GM18517 (cell line): ENCODE measurements at regions not wholly inside any gene's neighbourhood (a gene's known extent, or its start where the extent isn't known, plus 50 kb on each side); places are given as distances from the start of the nearest gene placed in this dataset.

ENCODE experiments used
- ATAC-seq: cut with Tn5 transposase; IDR thresholded peaks from one replicate; pipeline ENCODE4 v1.9.1; 2021; ENCODE audit warnings: mild to moderate bottlenecking, moderate library complexity; ENCODE audit not compliant: unreplicated experiment

GRCh38 chr10:128418819-128419218, 292.6 kb upstream of the MKI67 start:
- ATAC-seq = no peak

- ATAC-seq = no peak
Observed at GRCh38 chr10:128419466-128420019, 293.3 kb upstream of the MKI67 start.

GRCh38 chr10:128420623-128421022, 294.4 kb upstream of the MKI67 start:
- ATAC-seq = no peak

- ATAC-seq = no peak
Observed at GRCh38 chr10:128421371-128422160, 295.3 kb upstream of the MKI67 start.

- ATAC-seq = no peak
Observed at GRCh38 chr10:128422190-128422589, 296.0 kb upstream of the MKI67 start.

- no peak for ATAC-seq
Observed at GRCh38 chr10:128422999-128423398, 296.8 kb upstream of the MKI67 start.

- no peak for ATAC-seq
Observed at GRCh38 chr10:128429321-128429720, 303.1 kb upstream of the MKI67 start.

- ATAC-seq = no peak
Observed at GRCh38 chr10:128429835-128430513, 303.8 kb upstream of the MKI67 start.

GRCh38 chr10:128431083-128431482, 304.9 kb upstream of the MKI67 start:
- no peak for ATAC-seq

GRCh38 chr10:128431506-128431905, 305.3 kb upstream of the MKI67 start:
- no peak for ATAC-seq

GRCh38 chr10:128432011-128432410, 305.8 kb upstream of the MKI67 start:
- ATAC-seq = no peak

GRCh38 chr10:128432423-128432822, 306.2 kb upstream of the MKI67 start:
- ATAC-seq = no peak

GRCh38 chr10:128435811-128436210, 309.6 kb upstream of the MKI67 start:
- no peak for ATAC-seq

- ATAC-seq = no peak
Observed at GRCh38 chr10:128437786-128438345, 311.6 kb upstream of the MKI67 start.

- no peak for ATAC-seq
Observed at GRCh38 chr10:128438417-128439063, 312.3 kb upstream of the MKI67 start.

GRCh38 chr10:128440513-128441160, 314.4 kb upstream of the MKI67 start:
- no peak for ATAC-seq

GRCh38 chr10:128443925-128444518, 317.8 kb upstream of the MKI67 start:
- ATAC-seq = no peak

- ATAC-seq = no peak
Observed at GRCh38 chr10:128448796-128449195, 322.6 kb upstream of the MKI67 start.

- no peak for ATAC-seq
Observed at GRCh38 chr10:128451879-128452278, 325.7 kb upstream of the MKI67 start.

GRCh38 chr10:128456271-128456670, 330.0 kb upstream of the MKI67 start:
- no peak for ATAC-seq
